ENCODE measurements at regions not wholly inside any gene's neighbourhood (a gene's known extent, or its start where the extent isn't known, plus 50 kb on each side); places are given as distances from the start of the nearest gene placed in this dataset.
A peak's percentile ranks its signal among the peaks of the same experiment; 100 is the strongest.

GRCh38 chr3:156760333-156760732 is 65.8 kb upstream of the LEKR1 start:
- no peaks in the 10 kb centered on the region for H3K36me3 ChIP-seq
- TF ChIP-seq CTCF (IDR thresholded peaks at IDR 0.05): no peak
- no peaks in the 10 kb centered on the region for H3K27me3 ChIP-seq
- H3K4me1 ChIP-seq: peaks cover 0 to 25% (median 10%) of the 10 kb centered on the region in 9 donors
- no peak for ATAC-seq
- intact Hi-C loops (cut with DNase I): no loop called here
- H3K27ac ChIP-seq: no peak overlapping the region
- H3K4me3 ChIP-seq: no peak overlapping the region
- H3K9me3 ChIP-seq: peaks cover 0 to 12% (median 0%) of the 10 kb centered on the region in 11 donors
- no peak for DNase-seq

- H3K27ac ChIP-seq: no peak overlapping the region
Measured at GRCh38 chr3:156761007-156761406, 65.1 kb upstream of the LEKR1 start.

GRCh38 chr3:156761713-156762451 is 64.3 kb upstream of the LEKR1 start:
- H3K27ac ChIP-seq: no peak overlapping the region
- ATAC-seq (peak in 1 of 8 donors; percentile 35), DNase-seq (no peak)
- H3K27me3 ChIP-seq: no peaks in the 10 kb centered on the region
- H3K9me3 ChIP-seq: peaks cover 0 to 12% (median 0%) of the 10 kb centered on the region in 11 donors
- TF ChIP-seq CTCF (IDR thresholded peaks at IDR 0.05): no peak
- intact Hi-C loops (cut with DNase I): no loop called here
- H3K36me3 ChIP-seq: no peaks in the 10 kb centered on the region
- peaks cover 0 to 25% (median 10%) of the 10 kb centered on the region in 9 donors for H3K4me1 ChIP-seq
- H3K4me3 ChIP-seq: no peak overlapping the region
- 64 to 88% methylated on average over 4 of the region's 4 CpGs for WGBS, 2 donors

More at GRCh38 chr3:156761007-156761406, 65.1 kb upstream of the LEKR1 start:
- Histone ChIP-seq H3K9me3 (peaks cover 0 to 12% (median 0%) of the 10 kb centered on the region in 11 donors), H3K4me1 (peaks cover 0 to 25% (median 10%) of the 10 kb centered on the region in 9 donors), H3K36me3 (no peaks in the 10 kb centered on the region), H3K27me3 (no peaks in the 10 kb centered on the region), H3K4me3 (no peak overlapping the region)
- intact Hi-C loops (cut with DNase I): no loop called here
- no peak for TF ChIP-seq CTCF (IDR thresholded peaks at IDR 0.05)
- 51 to 55% methylated on average over 2 of the region's 2 CpGs for WGBS, 2 donors
- peak in 1 of 8 donors; percentile 35 for ATAC-seq
- no peak for DNase-seq

GRCh38 chr3:156762631-156763185 is 63.4 kb upstream of the LEKR1 start:
- intact Hi-C loops (cut with DNase I): no loop called here
- Histone ChIP-seq H3K4me3 (no peak overlapping the region), H3K36me3 (no peaks in the 10 kb centered on the region), H3K27ac (no peak overlapping the region), H3K27me3 (no peaks in the 10 kb centered on the region), H3K4me1 (peaks cover 0 to 25% (median 10%) of the 10 kb centered on the region in 9 donors), H3K9me3 (peaks cover 0 to 6% (median 0%) of the 10 kb centered on the region in 11 donors)
- TF ChIP-seq CTCF (IDR thresholded peaks at IDR 0.05): no peak
- WGBS, 2 donors: 56% methylated on average over 4 of the region's 4 CpGs
- DNase-seq (peak in 1 of 2 donors; percentile 14), ATAC-seq (peak; percentile 37 to 78 (median 68))

Measured in heart right ventricle (tissue), 16 donors.